ENCODE measurements at regions not wholly inside any gene's neighbourhood (a gene's known extent, or its start where the extent isn't known, plus 50 kb on each side); places are given as distances from the start of the nearest gene placed in this dataset.

DNA sequence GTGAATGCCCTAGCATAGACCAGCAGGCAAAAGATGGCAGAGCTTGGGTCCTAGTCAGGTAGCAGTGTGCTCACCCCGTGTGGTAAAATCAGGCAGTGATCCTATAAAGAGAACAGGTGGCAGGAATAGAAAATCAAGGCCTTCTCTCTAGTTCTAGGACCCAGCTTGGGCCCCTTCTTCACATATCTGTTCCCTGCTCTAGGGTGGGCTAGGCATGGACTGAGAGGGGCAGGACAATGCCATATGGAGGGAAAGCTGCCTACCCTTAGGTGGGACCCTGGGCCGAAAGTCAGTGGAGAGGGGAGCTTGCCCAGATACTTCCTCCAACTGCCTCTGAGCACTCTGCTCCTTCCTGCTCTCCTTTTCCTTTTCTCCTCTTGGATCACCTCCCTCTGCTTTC is 117.4 kb upstream of the NALF2 start:
- Histone ChIP-seq H3K27ac (no peak overlapping the region), H3K4me1 (no peaks in the 10 kb centered on the region), H3K9me3 (replicated peaks) (no peaks in the 10 kb centered on the region), H3K36me3 (no peaks in the 10 kb centered on the region), H3K27me3 (no peaks in the 10 kb centered on the region), H3K4me3 (no peak overlapping the region)
- DNase-seq, result no peak

GRCh38 chrX:69379412-69379811 is 124.7 kb upstream of the NALF2 start:
- no peak overlapping the region for H3K27ac ChIP-seq
- H3K4me3 ChIP-seq, result no peak overlapping the region
- H3K27me3 ChIP-seq, result no peaks in the 10 kb centered on the region
- no peaks in the 10 kb centered on the region for H3K4me1 ChIP-seq
- DNase-seq, result no peak
- no peaks in the 10 kb centered on the region for H3K36me3 ChIP-seq
- H3K9me3 ChIP-seq (replicated peaks), result no peaks in the 10 kb centered on the region

DNA sequence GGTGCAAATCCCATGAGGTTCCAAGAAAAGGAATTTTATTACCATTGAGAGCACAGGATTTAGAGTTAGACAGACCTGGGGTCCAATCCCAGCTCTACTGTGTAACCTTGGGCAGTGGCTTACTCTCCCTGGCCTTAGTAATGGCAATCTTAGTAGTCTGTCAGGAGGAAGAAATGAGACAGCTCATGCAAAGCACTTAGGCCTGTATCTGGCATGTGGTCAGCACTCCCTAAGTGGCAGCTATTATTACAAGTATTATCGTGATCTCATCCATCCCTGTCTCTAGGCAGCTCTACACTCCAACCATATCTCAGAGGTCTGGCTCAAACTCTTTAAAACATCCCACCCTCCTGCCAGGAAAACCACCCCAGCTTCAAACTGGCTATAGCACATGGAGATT is 129.6 kb upstream of the NALF2 start:
- no peaks in the 10 kb centered on the region for H3K27me3 ChIP-seq
- H3K9me3 ChIP-seq (replicated peaks), result no peaks in the 10 kb centered on the region
- no peak overlapping the region for H3K27ac ChIP-seq
- DNase-seq, result no peak
- no peaks in the 10 kb centered on the region for H3K4me1 ChIP-seq
- H3K4me3 ChIP-seq, result no peak overlapping the region
- H3K36me3 ChIP-seq, result no peaks in the 10 kb centered on the region

GRCh38 chrX:69372435-69372834 is 131.7 kb upstream of the NALF2 start:
- no peaks in the 10 kb centered on the region for H3K4me1 ChIP-seq
- no peak overlapping the region for H3K4me3 ChIP-seq
- no peak overlapping the region for H3K27ac ChIP-seq
- no peaks in the 10 kb centered on the region for H3K9me3 ChIP-seq (replicated peaks)
- H3K27me3 ChIP-seq, result no peaks in the 10 kb centered on the region
- DNase-seq, result no peak
- H3K36me3 ChIP-seq, result no peaks in the 10 kb centered on the region

GRCh38 chrX:69371159-69371558 is 133.0 kb upstream of the NALF2 start:
- Histone ChIP-seq H3K4me1 (no peaks in the 10 kb centered on the region), H3K27ac (no peak overlapping the region), H3K4me3 (no peak overlapping the region), H3K27me3 (no peaks in the 10 kb centered on the region), H3K36me3 (no peaks in the 10 kb centered on the region), H3K9me3 (replicated peaks) (no peaks in the 10 kb centered on the region)
- DNase-seq, result no peak

DNA sequence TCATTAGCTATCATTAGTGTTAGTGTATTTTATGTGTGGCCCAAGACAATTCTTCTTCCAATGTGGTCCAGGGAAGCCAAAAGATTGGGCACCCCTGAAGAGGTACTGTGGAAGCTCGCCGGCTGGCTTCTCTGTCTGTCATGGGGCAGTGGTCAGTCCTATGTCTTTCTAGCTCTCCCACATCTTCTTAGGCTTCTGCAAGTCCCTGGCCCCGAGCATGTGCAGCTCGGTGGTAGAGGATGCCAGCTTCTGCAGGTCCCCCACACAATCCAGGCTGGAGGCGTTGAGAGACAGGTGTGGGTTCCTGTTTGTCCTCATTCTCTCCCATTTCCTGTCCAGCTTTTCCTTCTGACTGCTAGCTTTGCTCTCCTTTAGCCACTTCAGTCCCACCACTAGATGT is 134.1 kb upstream of the NALF2 start:
- no peak for DNase-seq
- Histone ChIP-seq H3K27ac (no peak overlapping the region), H3K9me3 (replicated peaks) (no peaks in the 10 kb centered on the region), H3K4me3 (no peak overlapping the region), H3K27me3 (no peaks in the 10 kb centered on the region), H3K36me3 (no peaks in the 10 kb centered on the region), H3K4me1 (peaks cover under 1% of the 10 kb centered on the region; the same call in 1 of the 2 replicates)

- no peak overlapping the region for H3K4me3 ChIP-seq
- H3K4me1 ChIP-seq, result peaks cover 18% of the 10 kb centered on the region
- no peaks in the 10 kb centered on the region for H3K9me3 ChIP-seq (replicated peaks)
Observed at GRCh38 chrX:69366183-69366582, 137.9 kb upstream of the NALF2 start.

GRCh38 chrX:69365755-69366154 is 138.4 kb upstream of the NALF2 start:
- no peaks in the 10 kb centered on the region for H3K36me3 ChIP-seq
- H3K4me1 ChIP-seq, result peaks cover 21% of the 10 kb centered on the region
- no peaks in the 10 kb centered on the region for H3K9me3 ChIP-seq (replicated peaks)
- no peak overlapping the region for H3K4me3 ChIP-seq
- no peak overlapping the region for H3K27ac ChIP-seq
- H3K27me3 ChIP-seq, result no peaks in the 10 kb centered on the region
- DNase-seq, result no peak

More at GRCh38 chrX:69366183-69366582, 137.9 kb upstream of the NALF2 start:
- no peak for DNase-seq
- H3K36me3 ChIP-seq, result no peaks in the 10 kb centered on the region
- no peak overlapping the region for H3K27ac ChIP-seq
- H3K27me3 ChIP-seq, result no peaks in the 10 kb centered on the region

- Histone ChIP-seq H3K27ac (no peak overlapping the region), H3K9me3 (replicated peaks) (no peaks in the 10 kb centered on the region), H3K4me1 (peaks cover 25% of the 10 kb centered on the region), H3K27me3 (no peaks in the 10 kb centered on the region), H3K36me3 (no peaks in the 10 kb centered on the region), H3K4me3 (no peak overlapping the region)
- DNase-seq, result peak in 1 of 2 experiments; percentile 38
Observed at GRCh38 chrX:69365349-69365748, 138.8 kb upstream of the NALF2 start.

- Histone ChIP-seq H3K27ac (peak overlapping the region; percentile 57), H3K27me3 (no peaks in the 10 kb centered on the region), H3K4me1 (peaks cover 25% of the 10 kb centered on the region), H3K4me3 (no peak overlapping the region), H3K9me3 (replicated peaks) (no peaks in the 10 kb centered on the region), H3K36me3 (no peaks in the 10 kb centered on the region)
- DNase-seq, result no peak
Observed at GRCh38 chrX:69362856-69363255, 141.3 kb upstream of the NALF2 start.

DNA sequence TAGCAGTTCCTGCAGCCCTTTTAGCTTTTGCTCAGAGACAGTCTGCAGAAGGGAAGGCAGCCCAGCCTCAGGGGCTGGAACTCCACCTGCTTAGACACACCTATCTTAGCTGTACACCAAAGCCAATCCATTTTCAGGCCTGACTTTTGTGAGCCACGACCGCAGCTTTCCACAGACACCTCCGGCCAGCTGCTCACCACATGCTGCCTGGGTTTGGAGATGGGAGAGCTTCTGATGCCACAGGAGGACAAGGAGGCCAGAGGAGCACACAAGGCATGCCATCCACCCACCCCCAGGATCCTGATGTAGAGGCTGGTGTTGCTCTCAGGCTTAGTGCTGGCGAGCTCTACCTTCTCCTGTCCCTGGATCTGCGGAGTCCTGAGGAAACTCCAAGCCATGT is 141.8 kb upstream of the NALF2 start:
- Histone ChIP-seq H3K9me3 (replicated peaks) (no peaks in the 10 kb centered on the region), H3K27me3 (no peaks in the 10 kb centered on the region), H3K27ac (peak overlapping the region; percentile 57), H3K36me3 (no peaks in the 10 kb centered on the region), H3K4me3 (no peak overlapping the region), H3K4me1 (peaks cover 25% of the 10 kb centered on the region)
- peak in 1 of 2 experiments; percentile 29 for DNase-seq

- peak; percentile 59 to 63 for DNase-seq
- Histone ChIP-seq H3K27me3 (no peaks in the 10 kb centered on the region), H3K36me3 (no peaks in the 10 kb centered on the region), H3K4me1 (peaks cover 25% of the 10 kb centered on the region), H3K27ac (peak overlapping the region; percentile 57), H3K4me3 (no peak overlapping the region), H3K9me3 (replicated peaks) (no peaks in the 10 kb centered on the region)
Observed at GRCh38 chrX:69361311-69361845, 142.7 kb upstream of the NALF2 start.

GRCh38 chrX:69357317-69357716 is 146.8 kb upstream of the NALF2 start:
- no peaks in the 10 kb centered on the region for H3K27me3 ChIP-seq

DNA sequence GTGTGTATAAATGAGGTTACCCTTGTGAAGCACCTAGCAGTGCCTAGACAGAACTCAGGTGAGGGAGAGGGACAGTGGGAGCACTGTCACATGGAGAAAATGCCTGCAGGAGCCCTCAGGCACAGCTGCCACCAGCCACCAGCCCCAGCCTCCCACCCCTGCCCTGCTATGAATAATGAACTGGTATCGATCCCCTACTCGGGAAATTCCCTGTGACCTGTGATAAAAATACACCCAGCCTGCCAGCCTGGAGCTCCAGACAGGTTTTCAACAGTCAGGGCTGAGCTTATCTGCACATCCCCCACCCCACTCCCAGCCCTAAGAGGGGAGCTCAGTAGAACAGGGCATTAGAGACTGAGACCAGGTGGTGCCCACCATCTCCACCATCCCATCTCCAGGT is 159.6 kb upstream of the PJA1 start:
- Histone ChIP-seq H3K27me3 (no peaks in the 10 kb centered on the region), H3K4me1 (peaks cover 7% of the 10 kb centered on the region; the same call in 1 of the 2 replicates), H3K9me3 (replicated peaks) (no peaks in the 10 kb centered on the region), H3K4me3 (no peak overlapping the region), H3K27ac (no peak overlapping the region), H3K36me3 (no peaks in the 10 kb centered on the region)
- DNase-seq, result no peak

More at GRCh38 chrX:69357317-69357716, 146.8 kb upstream of the NALF2 start:
- Histone ChIP-seq H3K9me3 (replicated peaks) (no peaks in the 10 kb centered on the region), H3K4me3 (no peak overlapping the region), H3K36me3 (no peaks in the 10 kb centered on the region), H3K27ac (no peak overlapping the region), H3K4me1 (peaks cover 12% of the 10 kb centered on the region)
- DNase-seq, result peak; percentile 23 to 44

GRCh38 chrX:69323786-69324720 is 158.8 kb upstream of the PJA1 start:
- Histone ChIP-seq H3K36me3 (no peaks in the 10 kb centered on the region), H3K27me3 (no peaks in the 10 kb centered on the region), H3K4me1 (peaks cover 7% of the 10 kb centered on the region; the same call in 1 of the 2 replicates), H3K4me3 (no peak overlapping the region), H3K27ac (peak overlapping the region; percentile 39), H3K9me3 (replicated peaks) (no peaks in the 10 kb centered on the region)
- peak; percentile 81 to 92 for DNase-seq
